ENCODE measurements at regions not wholly inside any gene's neighbourhood (a gene's known extent, or its start where the extent isn't known, plus 50 kb on each side); places are given as distances from the start of the nearest gene placed in this dataset.

- TF ChIP-seq CTCF (IDR thresholded peaks at IDR 0.05 in 2 of 3, conservative IDR thresholded peaks at IDR 0.05 in 1 of 3; ENCODE audit: control insufficient read depth in 2 of 3, extremely low read depth in 1 of 3, insufficient read depth in 1 of 3, low read depth in 3 of 3, low read length in 3 of 3) (no peak), NKRF (conservative IDR thresholded peaks at IDR 0.05) (no peak), E2F4 (IDR thresholded peaks at IDR 0.05; ENCODE audit: low read depth, low read length) (no peak), LARP7 (IDR thresholded peaks at IDR 0.05) (no peak), POLR2A (IDR thresholded peaks at IDR 0.05; ENCODE audit: low read depth, low read length) (no peak), PKNOX1 (IDR thresholded peaks at IDR 0.05) (no peak), JUND (IDR thresholded peaks at IDR 0.05; ENCODE audit: low read depth, low read length) (no peak), YY1 (IDR thresholded peaks at IDR 0.05; ENCODE audit: low read depth, low read length) (no peak), EZH2 (IDR thresholded peaks at IDR 0.05; ENCODE audit: borderline replicate concordance, control insufficient read depth, low read depth, low read length) (no peak), HDGF (IDR thresholded peaks at IDR 0.05) (no peak), IRF4 (IDR thresholded peaks at IDR 0.05; ENCODE audit: low read depth, low read length) (no peak)
These were observed 1618.6 kb upstream of the PRMT6 start for GRCh38 chr1:105437847-105438246.

All from GM12878 (cell line).